PC-3 (cell line): ENCODE measurements at regions not wholly inside any gene's neighbourhood (a gene's known extent, or its start where the extent isn't known, plus 50 kb on each side); places are given as distances from the start of the nearest gene placed in this dataset.

Experiments used
- ATAC-seq: fragments of 200-7000 bp; cut with Tn5 transposase; 2 replicates; pipeline ENCODE4 v1.9.1; 2020; ENCODE audit warnings: mild to moderate bottlenecking, moderate library complexity
- BruUV-seq: library from RNA; stranded (reverse); fragments of 400-500 nt; replicated peaks from 2 replicates; lab custom pipeline; 2021; lab: Mats Ljungman, UMichigan
- CTCF ChIA-PET: fragments of 300-600 bp; sonication (Branson Sonifier 250); formaldehyde crosslinking; loops from one replicate; lab custom pipeline; 2022; ENCODE audit warnings: antibody characterized with exemption; lab: Charles Lee
- POLR2A ChIA-PET: fragments of 300-600 bp; sonication (Branson Sonifier 250); formaldehyde crosslinking; loops from one replicate; lab custom pipeline; 2022; ENCODE audit warnings: antibody characterized with exemption; ENCODE audit not compliant: unreplicated experiment; lab: Charles Lee
- DNase-seq: peaks from one replicate; pipeline ENCODE4 v3.0.0-alpha.2; 2015
- H2AFZ ChIP-seq: fragments of 300-600 bp; sonication (generic); 2 replicates; pipeline ENCODE4 v1.6.0; 2016; ENCODE audit warnings: antibody characterized with exemption, low read length
- H3F3A ChIP-seq: fragments of 300-600 bp; sonication (generic); one replicate; pipeline ENCODE4 v1.6.0; 2017; ENCODE audit warnings: antibody characterized with exemption, low read length, control low read depth, mild to moderate bottlenecking; ENCODE audit not compliant: unreplicated experiment
- H3K27ac ChIP-seq: fragments of 300-600 bp; sonication (generic); 2 replicates; pipeline ENCODE4 v1.5.1; 2016; ENCODE audit warnings: mild to moderate bottlenecking, low read length
- H3K27me3 ChIP-seq: fragments of 300-600 bp; sonication (generic); 2 replicates; pipeline ENCODE4 v1.6.1; 2016; ENCODE audit warnings: low read length, mixed read lengths
- H3K36me3 ChIP-seq: fragments of 300-600 bp; sonication (generic); 2 replicates; pipeline ENCODE4 v1.6.1; 2016; ENCODE audit warnings: low read depth, mixed run types, low read length, mixed read lengths
- H3K4me1 ChIP-seq: fragments of 300-600 bp; sonication (generic); 2 replicates; pipeline ENCODE4 v1.5.1; 2016; ENCODE audit warnings: low read length; ENCODE audit not compliant: insufficient read depth
- H3K4me2 ChIP-seq: fragments of 300-600 bp; sonication (generic); 2 replicates; pipeline ENCODE4 v1.6.0; 2016; ENCODE audit warnings: low read length
- H3K4me3 ChIP-seq: fragments of 300-600 bp; sonication (generic); 2 replicates; pipeline ENCODE4 v1.5.1; 2016; ENCODE audit warnings: mild to moderate bottlenecking, low read length, mixed read lengths
- H3K79me2 ChIP-seq: fragments of 300-600 bp; sonication (generic); 2 replicates; pipeline ENCODE4 v1.6.1; 2017; ENCODE audit warnings: low read length, mixed read lengths
- H3K9ac ChIP-seq: fragments of 300-600 bp; sonication (generic); 2 replicates; pipeline ENCODE4 v1.6.0; 2016; ENCODE audit warnings: mild to moderate bottlenecking, low read length
- H3K9me2 ChIP-seq: fragments of 300-600 bp; sonication (generic); replicated peaks from 2 replicates; pipeline ENCODE4 v1.6.1; 2016; ENCODE audit warnings: mixed run types, low read length, mixed read lengths
- H3K9me3 ChIP-seq: fragments of 300-600 bp; sonication (generic); 2 replicates; pipeline ENCODE4 v1.6.1; 2016; ENCODE audit warnings: low read length, mixed read lengths
- H4K20me1 ChIP-seq: fragments of 300-600 bp; sonication (generic); 2 replicates; pipeline ENCODE4 v1.6.1; 2016; ENCODE audit warnings: low read length, mixed read lengths
- EZH2 ChIP-seq: fragments of 300-600 bp; sonication (generic); IDR thresholded peaks from one replicate; pipeline ENCODE4 v1.6.1; 2017; ENCODE audit warnings: antibody characterized with exemption, mild to moderate bottlenecking, low read length; ENCODE audit not compliant: unreplicated experiment
- EZH2phosphoT487 ChIP-seq: fragments of 300-600 bp; sonication (generic); IDR thresholded peaks from 2 replicates; pipeline ENCODE4 v1.6.1; 2018; ENCODE audit warnings: mild to moderate bottlenecking, antibody characterized with exemption, low read length, borderline replicate concordance
- intact Hi-C: fragments of 100-400 bp; cut with micrococcal nuclease; formaldehyde crosslinking; loops from 2 replicates; pipeline ENCODE4 v1.9.0; 2023
- TF ChIP-seq, protein P1 (sequence below): fragments of 300-600 bp; sonication (generic); conservative IDR thresholded peaks from 2 replicates; pipeline ENCODE4 v1.5.1; 2017; ENCODE audit warnings: antibody characterized with exemption, low read depth, mild to moderate bottlenecking, low read length

DNA sequence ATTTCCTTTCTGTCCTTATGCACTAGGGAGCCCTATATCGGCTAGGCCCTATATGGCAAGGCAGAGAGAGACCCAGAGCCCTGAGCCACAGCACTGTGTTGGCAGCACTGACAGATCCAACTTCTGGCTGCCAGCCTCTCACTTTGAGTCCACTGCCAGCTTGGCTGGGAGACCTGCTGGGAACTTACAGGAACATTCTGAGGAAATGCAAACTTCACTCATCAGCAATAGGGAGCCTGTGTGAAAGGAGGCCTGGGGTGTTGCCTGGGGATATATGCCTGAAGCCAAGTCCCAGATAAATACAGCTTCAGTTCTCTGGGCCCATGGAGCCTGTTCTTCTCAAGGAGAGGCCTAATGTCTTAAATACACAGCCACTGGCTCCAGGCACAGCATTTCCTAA, 78.0 kb downstream of the ADRB2 start:
- Histone ChIP-seq H2AFZ (no peak overlapping the region), H3K4me2 (no peak overlapping the region), H3K4me1 (peaks cover 11% of the 10 kb centered on the region), H3K27ac (no peak overlapping the region), H3K9me2 (no peaks in the 10 kb centered on the region), H4K20me1 (no peaks in the 10 kb centered on the region), H3F3A (peaks cover 3% of the 10 kb centered on the region), H3K79me2 (no peaks in the 10 kb centered on the region), H3K27me3 (no peaks in the 10 kb centered on the region), H3K4me3 (no peak overlapping the region), H3K9ac (no peak overlapping the region), H3K36me3 (no peaks in the 10 kb centered on the region), H3K9me3 (no peaks in the 10 kb centered on the region)
- POLR2A ChIA-PET = no interaction called here
- no peak for ATAC-seq
- no peak for DNase-seq
- CTCF ChIA-PET = no interaction called here
- TF ChIP-seq EZH2phosphoT487 (no peak), EZH2 (no peak)
- TF ChIP-seq, protein P1, sequence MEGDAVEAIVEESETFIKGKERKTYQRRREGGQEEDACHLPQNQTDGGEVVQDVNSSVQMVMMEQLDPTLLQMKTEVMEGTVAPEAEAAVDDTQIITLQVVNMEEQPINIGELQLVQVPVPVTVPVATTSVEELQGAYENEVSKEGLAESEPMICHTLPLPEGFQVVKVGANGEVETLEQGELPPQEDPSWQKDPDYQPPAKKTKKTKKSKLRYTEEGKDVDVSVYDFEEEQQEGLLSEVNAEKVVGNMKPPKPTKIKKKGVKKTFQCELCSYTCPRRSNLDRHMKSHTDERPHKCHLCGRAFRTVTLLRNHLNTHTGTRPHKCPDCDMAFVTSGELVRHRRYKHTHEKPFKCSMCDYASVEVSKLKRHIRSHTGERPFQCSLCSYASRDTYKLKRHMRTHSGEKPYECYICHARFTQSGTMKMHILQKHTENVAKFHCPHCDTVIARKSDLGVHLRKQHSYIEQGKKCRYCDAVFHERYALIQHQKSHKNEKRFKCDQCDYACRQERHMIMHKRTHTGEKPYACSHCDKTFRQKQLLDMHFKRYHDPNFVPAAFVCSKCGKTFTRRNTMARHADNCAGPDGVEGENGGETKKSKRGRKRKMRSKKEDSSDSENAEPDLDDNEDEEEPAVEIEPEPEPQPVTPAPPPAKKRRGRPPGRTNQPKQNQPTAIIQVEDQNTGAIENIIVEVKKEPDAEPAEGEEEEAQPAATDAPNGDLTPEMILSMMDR = no peak
- intact Hi-C loops = no loop called here
- no TSS peak for BruUV-seq

DNA sequence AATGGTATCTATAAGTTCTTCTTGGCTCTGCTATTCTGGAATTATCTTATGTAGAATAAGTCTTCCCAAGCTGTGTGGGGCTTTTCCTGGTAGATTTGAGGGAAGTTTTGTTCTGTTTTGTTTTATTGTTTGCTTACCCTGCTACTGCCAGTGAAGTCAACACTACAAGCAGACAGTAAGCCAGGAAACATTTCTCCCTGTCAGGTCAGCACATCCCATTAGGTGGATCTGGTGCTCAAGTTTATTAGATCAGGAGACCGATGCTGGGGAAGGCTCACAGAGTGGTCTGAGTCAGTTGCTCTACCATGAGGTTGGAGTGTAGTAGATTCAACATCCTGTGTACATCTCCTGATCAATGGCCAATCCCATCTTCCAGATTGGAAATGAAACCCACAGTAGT, 79.1 kb downstream of the ADRB2 start:
- CTCF ChIA-PET = no interaction called here
- POLR2A ChIA-PET = no interaction called here
- H3K9me3 ChIP-seq = no peaks in the 10 kb centered on the region
- no peaks in the 10 kb centered on the region for H3K27me3 ChIP-seq
- H3K9me2 ChIP-seq = no peaks in the 10 kb centered on the region
- H3K4me3 ChIP-seq = no peak overlapping the region
- BruUV-seq = no TSS peak
- ATAC-seq = peak; percentile 3
- no peak for DNase-seq
- no peaks in the 10 kb centered on the region for H4K20me1 ChIP-seq
- no peak overlapping the region for H3K9ac ChIP-seq
- TF ChIP-seq EZH2 (no peak), EZH2phosphoT487 (no peak)
- TF ChIP-seq, protein P1 = no peak
- H3K4me1 ChIP-seq = peaks cover 22% of the 10 kb centered on the region
- no peaks in the 10 kb centered on the region for H3K36me3 ChIP-seq
- H2AFZ ChIP-seq = no peak overlapping the region
- no peak overlapping the region for H3K4me2 ChIP-seq
- intact Hi-C loops = no loop called here
- peaks cover 13% of the 10 kb centered on the region for H3F3A ChIP-seq
- H3K79me2 ChIP-seq = no peaks in the 10 kb centered on the region
- H3K27ac ChIP-seq = no peak overlapping the region

DNA sequence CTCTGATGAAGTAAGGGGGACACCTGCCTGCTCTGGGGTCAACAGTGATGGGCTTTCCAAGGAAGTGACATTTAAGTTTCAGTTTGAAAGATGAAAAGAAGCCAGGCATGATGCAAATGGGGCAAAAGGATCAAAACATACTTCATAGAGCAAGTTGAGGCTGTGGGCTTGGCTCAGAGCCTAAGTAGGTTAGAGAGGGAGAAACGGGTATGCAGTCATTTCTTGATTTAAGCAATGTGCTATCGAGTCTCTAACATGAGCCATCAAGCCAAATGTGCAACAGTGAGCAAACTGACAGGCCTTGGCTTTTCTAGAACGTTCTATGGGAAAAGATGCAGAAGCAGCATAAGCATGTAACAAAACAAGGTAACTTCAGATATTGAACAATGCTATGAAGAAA, 80.6 kb downstream of the ADRB2 start:
- BruUV-seq = no TSS peak
- no peak overlapping the region for H3K27ac ChIP-seq
- H3K9me3 ChIP-seq = no peaks in the 10 kb centered on the region
- peaks cover 13% of the 10 kb centered on the region for H3F3A ChIP-seq
- intact Hi-C loops = no loop called here
- H3K79me2 ChIP-seq = no peaks in the 10 kb centered on the region
- H3K27me3 ChIP-seq = no peaks in the 10 kb centered on the region
- no peaks in the 10 kb centered on the region for H3K36me3 ChIP-seq
- no peak overlapping the region for H3K4me2 ChIP-seq
- TF ChIP-seq, protein P1 = no peak
- TF ChIP-seq EZH2phosphoT487 (no peak), EZH2 (no peak)
- H3K9me2 ChIP-seq = no peaks in the 10 kb centered on the region
- no peaks in the 10 kb centered on the region for H4K20me1 ChIP-seq
- H3K9ac ChIP-seq = no peak overlapping the region
- no peak overlapping the region for H3K4me3 ChIP-seq
- H3K4me1 ChIP-seq = peaks cover 37% of the 10 kb centered on the region
- no peak for ATAC-seq
- no peak overlapping the region for H2AFZ ChIP-seq
- POLR2A ChIA-PET = no interaction called here
- CTCF ChIA-PET = no interaction called here
- no peak for DNase-seq
